ENCODE measurements at regions not wholly inside any gene's neighbourhood (a gene's known extent, or its start where the extent isn't known, plus 50 kb on each side); places are given as distances from the start of the nearest gene placed in this dataset.

DNA sequence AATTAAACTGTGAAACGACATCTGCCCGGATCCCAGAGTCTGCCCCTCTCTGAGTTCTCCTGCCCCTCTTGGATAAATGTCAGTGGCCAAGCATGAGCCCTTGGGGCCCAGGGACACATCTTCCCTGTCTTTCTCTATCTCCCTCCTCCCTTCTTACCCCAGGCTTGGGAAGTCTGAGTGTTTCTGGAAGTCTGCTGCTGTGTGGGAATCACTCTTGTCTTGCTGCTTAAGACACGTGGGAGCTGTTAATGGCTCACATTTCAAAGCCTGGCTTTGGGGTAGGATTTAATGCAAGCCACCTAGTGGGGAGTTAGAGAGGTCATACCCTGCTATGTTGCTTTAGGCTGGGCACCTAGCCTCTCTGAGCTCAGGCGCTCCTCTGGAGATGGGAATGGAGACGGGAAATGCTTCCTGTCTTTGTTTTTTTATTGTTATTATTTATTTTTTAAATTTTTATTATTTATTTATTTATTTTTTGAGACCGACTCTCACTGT is 218.5 kb upstream of the CIBAR2 start:
- H3K36me3 ChIP-seq, result no peaks in the 10 kb centered on the region
- TF ChIP-seq POLR2AphosphoS5 (IDR thresholded peaks at IDR 0.05; ENCODE audit: insufficient read depth in 1 of 2, low read depth in 1 of 2) (no peak), POLR2A (IDR thresholded peaks at IDR 0.05) (no peak)
- TF ChIP-seq, protein P1, sequence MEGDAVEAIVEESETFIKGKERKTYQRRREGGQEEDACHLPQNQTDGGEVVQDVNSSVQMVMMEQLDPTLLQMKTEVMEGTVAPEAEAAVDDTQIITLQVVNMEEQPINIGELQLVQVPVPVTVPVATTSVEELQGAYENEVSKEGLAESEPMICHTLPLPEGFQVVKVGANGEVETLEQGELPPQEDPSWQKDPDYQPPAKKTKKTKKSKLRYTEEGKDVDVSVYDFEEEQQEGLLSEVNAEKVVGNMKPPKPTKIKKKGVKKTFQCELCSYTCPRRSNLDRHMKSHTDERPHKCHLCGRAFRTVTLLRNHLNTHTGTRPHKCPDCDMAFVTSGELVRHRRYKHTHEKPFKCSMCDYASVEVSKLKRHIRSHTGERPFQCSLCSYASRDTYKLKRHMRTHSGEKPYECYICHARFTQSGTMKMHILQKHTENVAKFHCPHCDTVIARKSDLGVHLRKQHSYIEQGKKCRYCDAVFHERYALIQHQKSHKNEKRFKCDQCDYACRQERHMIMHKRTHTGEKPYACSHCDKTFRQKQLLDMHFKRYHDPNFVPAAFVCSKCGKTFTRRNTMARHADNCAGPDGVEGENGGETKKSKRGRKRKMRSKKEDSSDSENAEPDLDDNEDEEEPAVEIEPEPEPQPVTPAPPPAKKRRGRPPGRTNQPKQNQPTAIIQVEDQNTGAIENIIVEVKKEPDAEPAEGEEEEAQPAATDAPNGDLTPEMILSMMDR (IDR thresholded peaks at IDR 0.05), result peak in 1 of 3 experiments; percentile 24
- H3K4me1 ChIP-seq, result peaks cover 28% of the 10 kb centered on the region
- H3K27ac ChIP-seq, result no peak overlapping the region
- intact Hi-C loops (cut with DNase I), result no loop called here
- H3K4me3 ChIP-seq, result no peak overlapping the region
- no peaks in the 10 kb centered on the region for H3K27me3 ChIP-seq
- no peak for DNase-seq (ENCODE audit: extremely low spot score in 2 of 2)
- no peaks in the 10 kb centered on the region for H3K9me3 ChIP-seq

DNA sequence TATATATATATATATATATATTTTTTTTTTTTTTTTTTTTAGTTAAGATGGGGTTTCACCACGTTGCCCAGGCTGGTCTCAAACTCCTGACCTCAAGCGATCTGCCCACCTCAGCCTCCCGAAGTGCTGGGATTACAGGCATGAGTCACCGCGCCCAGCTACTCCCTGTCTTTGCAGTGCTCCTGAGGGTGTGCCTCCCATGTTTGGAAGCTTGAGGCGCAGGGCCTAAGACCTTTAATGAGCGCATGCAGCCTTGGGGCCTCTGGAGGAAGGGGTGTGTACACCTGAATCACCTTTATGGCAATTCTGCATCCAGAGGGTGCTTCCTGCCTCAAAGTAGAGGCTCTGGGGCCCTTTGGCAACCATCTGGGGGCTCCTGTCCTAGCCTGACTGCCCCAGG is 219.4 kb upstream of the CIBAR2 start:
- Histone ChIP-seq H3K27ac (no peak overlapping the region), H3K4me3 (no peak overlapping the region), H3K27me3 (no peaks in the 10 kb centered on the region), H3K4me1 (peaks cover 28% of the 10 kb centered on the region), H3K36me3 (no peaks in the 10 kb centered on the region), H3K9me3 (no peaks in the 10 kb centered on the region)
- intact Hi-C loops (cut with DNase I), result no loop called here
- DNase-seq (ENCODE audit: extremely low spot score in 2 of 2), result no peak
- TF ChIP-seq POLR2AphosphoS5 (IDR thresholded peaks at IDR 0.05; ENCODE audit: insufficient read depth in 1 of 2, low read depth in 1 of 2), result no peak
- TF ChIP-seq, protein P1 (IDR thresholded peaks at IDR 0.05), result no peak

DNA sequence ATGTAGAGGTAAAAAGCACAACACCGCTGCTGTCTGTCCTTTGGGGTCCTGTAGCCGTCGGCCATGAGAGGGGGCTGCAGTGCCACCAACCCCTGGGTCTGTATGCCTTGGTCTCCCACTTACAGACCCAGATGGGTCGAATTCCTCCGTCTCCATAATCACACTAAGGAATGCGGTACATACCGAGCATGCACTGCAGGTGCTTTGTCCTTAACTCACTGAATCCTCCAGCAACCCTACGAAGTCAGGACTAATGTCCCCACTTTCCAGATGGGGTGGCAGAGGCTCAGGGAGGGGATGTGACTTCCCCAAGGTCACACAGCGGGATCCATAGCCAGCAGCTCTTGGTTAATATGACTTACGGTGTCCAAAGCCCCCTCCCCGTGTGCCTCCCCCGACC is 219.9 kb upstream of the CIBAR2 start:
- no peak for TF ChIP-seq POLR2AphosphoS5 (IDR thresholded peaks at IDR 0.05; ENCODE audit: insufficient read depth in 1 of 2, low read depth in 1 of 2)
- TF ChIP-seq, protein P1 (IDR thresholded peaks at IDR 0.05), result no peak
- no peak for TF ChIP-seq POLR2A (IDR thresholded peaks at IDR 0.05)
- no peaks in the 10 kb centered on the region for H3K9me3 ChIP-seq
- no peak for DNase-seq (ENCODE audit: extremely low spot score in 2 of 2)
- no peak overlapping the region for H3K27ac ChIP-seq
- no peak overlapping the region for H3K4me3 ChIP-seq
- H3K36me3 ChIP-seq, result no peaks in the 10 kb centered on the region
- H3K27me3 ChIP-seq, result no peaks in the 10 kb centered on the region
- H3K4me1 ChIP-seq, result peaks cover 28% of the 10 kb centered on the region
- intact Hi-C loops (cut with DNase I), result no loop called here

DNA sequence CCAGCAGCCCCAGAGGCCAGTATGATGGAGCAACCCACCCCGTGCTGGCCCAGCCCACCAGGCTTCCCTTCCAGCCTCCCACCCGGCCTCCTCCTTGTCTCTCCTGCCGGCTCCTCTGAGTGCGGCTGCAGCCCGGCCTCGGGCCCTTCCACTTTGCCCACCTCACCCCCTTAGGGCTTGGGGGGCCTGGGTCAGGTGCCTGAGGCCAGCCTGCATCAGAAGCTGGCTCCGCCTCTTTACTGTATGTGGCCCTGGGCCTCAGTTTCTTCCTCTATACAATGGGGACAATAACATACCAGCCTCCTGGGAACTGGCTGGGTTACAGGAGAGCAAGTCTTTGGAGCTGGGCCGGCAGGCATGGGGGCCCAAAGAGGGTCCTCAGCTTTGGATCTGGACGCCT is 221.1 kb upstream of the CIBAR2 start:
- Histone ChIP-seq H3K27ac (no peak overlapping the region), H3K27me3 (no peaks in the 10 kb centered on the region), H3K4me3 (no peak overlapping the region), H3K9me3 (no peaks in the 10 kb centered on the region), H3K36me3 (no peaks in the 10 kb centered on the region), H3K4me1 (peaks cover 23% of the 10 kb centered on the region)
- intact Hi-C loops (cut with DNase I), result no loop called here
- no peak for TF ChIP-seq POLR2A (IDR thresholded peaks at IDR 0.05)
- no peak for TF ChIP-seq POLR2AphosphoS5 (IDR thresholded peaks at IDR 0.05; ENCODE audit: insufficient read depth in 1 of 2, low read depth in 1 of 2)
- TF ChIP-seq, protein P1 (IDR thresholded peaks at IDR 0.05), result no peak
- DNase-seq (ENCODE audit: extremely low spot score in 2 of 2), result no peak

DNA sequence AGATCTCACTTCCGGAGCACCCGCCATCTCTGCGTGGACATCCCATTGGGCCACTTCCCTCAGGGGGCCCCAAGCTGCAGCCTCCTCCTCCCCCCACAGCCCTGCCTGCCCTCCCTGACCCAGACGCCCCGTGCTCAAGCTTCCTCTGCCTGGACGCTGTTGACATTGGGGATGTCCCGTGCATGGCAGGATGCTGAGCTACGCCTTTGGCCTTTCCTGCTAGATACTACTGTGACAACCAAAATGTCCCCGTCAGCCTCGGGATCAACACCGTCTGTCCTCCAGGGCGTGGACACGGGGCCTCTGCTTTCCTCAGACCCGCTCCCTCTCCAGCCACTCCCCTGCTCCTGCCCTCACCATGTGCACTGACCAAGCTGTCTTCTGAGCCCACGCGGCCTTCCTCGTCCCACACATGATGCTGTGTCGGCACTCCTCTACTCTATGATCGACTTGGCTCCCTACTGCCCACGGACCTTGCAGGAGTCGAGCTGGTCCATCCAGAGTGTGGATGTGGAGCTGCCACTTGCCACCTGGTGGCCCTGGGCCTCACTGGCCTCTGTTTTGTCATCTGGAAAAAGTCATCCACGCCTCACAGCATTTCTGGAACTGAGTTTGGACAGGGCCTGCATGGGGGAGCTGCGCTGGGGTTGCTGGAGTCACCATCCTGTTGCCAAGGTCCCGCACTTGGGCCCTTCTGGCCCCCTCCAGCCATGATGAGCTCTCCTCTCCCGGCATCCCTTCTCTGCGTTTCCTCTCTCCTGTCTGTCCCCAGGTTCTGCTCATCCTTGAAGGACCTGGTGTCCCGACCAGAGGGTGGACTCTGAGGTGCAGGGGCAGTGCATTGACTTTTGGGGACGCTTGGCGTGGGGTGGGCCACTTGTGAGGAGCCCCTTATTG is 221.7 kb upstream of the CIBAR2 start:
- Histone ChIP-seq H3K27ac (no peak overlapping the region), H3K4me1 (peaks cover 16% of the 10 kb centered on the region), H3K4me3 (no peak overlapping the region), H3K36me3 (no peaks in the 10 kb centered on the region), H3K27me3 (no peaks in the 10 kb centered on the region), H3K9me3 (no peaks in the 10 kb centered on the region)
- DNase-seq (ENCODE audit: extremely low spot score in 2 of 2), result no peak
- intact Hi-C loops (cut with DNase I), result no loop called here
- TF ChIP-seq POLR2A (IDR thresholded peaks at IDR 0.05) (no peak), POLR2AphosphoS5 (IDR thresholded peaks at IDR 0.05; ENCODE audit: insufficient read depth in 1 of 2, low read depth in 1 of 2) (no peak)
- TF ChIP-seq, protein P1 (IDR thresholded peaks at IDR 0.05), result no peak

All from vagina (tissue), 2 donors.